Astrocyte (in vitro differentiated cells and primary cell): ENCODE measurements at regions not wholly inside any gene's neighbourhood (a gene's known extent, or its start where the extent isn't known, plus 50 kb on each side); places are given as distances from the start of the nearest gene placed in this dataset.

Source experiments
- DNase-seq: peaks from one replicate; pipeline ENCODE4 v3.0.0-alpha.2; 2010; ENCODE audit warnings: low read depth
- FAIRE-seq: peaks from 2 replicates; lab custom pipeline; 2011; peaks lifted over from hg19 to GRCh38; lab: Jason Lieb, UNC
- H2AFZ ChIP-seq: 2 replicates; pipeline ENCODE4 v1.6.0; 2012; ENCODE audit warnings: low read depth, low read length, inconsistent platforms
- H3K27ac ChIP-seq: 2 replicates; pipeline ENCODE4 v1.5.1; 2011; ENCODE audit warnings: low read depth, low read length, inconsistent platforms
- H3K27me3 ChIP-seq: 2 replicates; pipeline ENCODE4 v1.6.0; 2011; ENCODE audit warnings: low read length, inconsistent platforms; ENCODE audit not compliant: insufficient read depth
- H3K36me3 ChIP-seq: 2 replicates; pipeline ENCODE4 v1.5.1; 2011; ENCODE audit warnings: low read length, inconsistent platforms; ENCODE audit not compliant: insufficient read depth
- H3K4me1 ChIP-seq: 2 replicates; pipeline ENCODE4 v1.5.1; 2011; ENCODE audit warnings: low read length, inconsistent platforms; ENCODE audit not compliant: insufficient read depth
- H3K4me2 ChIP-seq: 2 replicates; pipeline ENCODE4 v1.6.0; 2012; ENCODE audit warnings: low read length, inconsistent platforms
- H3K4me3 ChIP-seq: 2 replicates; pipeline ENCODE4 v1.5.1; 2011; ENCODE audit warnings: low read depth, mild to moderate bottlenecking, low read length, inconsistent platforms; ENCODE audit not compliant: insufficient read depth
- H3K79me2 ChIP-seq: 2 replicates; pipeline ENCODE4 v1.6.0; 2012; ENCODE audit warnings: mild to moderate bottlenecking, low read length, inconsistent platforms; ENCODE audit not compliant: insufficient read depth
- H3K9ac ChIP-seq: 2 replicates; pipeline ENCODE4 v1.6.0; 2012; ENCODE audit warnings: mild to moderate bottlenecking, low read length, inconsistent platforms
- H3K9me3 ChIP-seq: 2 replicates; pipeline ENCODE4 v1.5.1; 2012; ENCODE audit warnings: low read depth, mild to moderate bottlenecking, low read length, inconsistent platforms; ENCODE audit not compliant: insufficient read depth
- H4K20me1 ChIP-seq: 2 replicates; pipeline ENCODE4 v1.6.0; 2012; ENCODE audit warnings: low read length, inconsistent platforms; ENCODE audit not compliant: insufficient read depth
- H3K27ac Mint-ChIP-seq: one replicate; pipeline ENCODE4 v1.8.0; 2021; ENCODE audit warnings: mild to moderate bottlenecking, mixed read lengths; ENCODE audit not compliant: unreplicated experiment
- H3K27me3 Mint-ChIP-seq: one replicate; pipeline ENCODE4 v1.8.0; 2021; ENCODE audit warnings: low read depth, mixed read lengths; ENCODE audit not compliant: unreplicated experiment
- H3K36me3 Mint-ChIP-seq: one replicate; pipeline ENCODE4 v1.8.0; 2021; ENCODE audit warnings: low read depth, mixed read lengths; ENCODE audit not compliant: unreplicated experiment
- H3K4me1 Mint-ChIP-seq: one replicate; pipeline ENCODE4 v1.8.0; 2021; ENCODE audit warnings: low read depth, mixed read lengths; ENCODE audit not compliant: unreplicated experiment
- H3K4me3 Mint-ChIP-seq: one replicate; pipeline ENCODE4 v1.8.0; 2021; ENCODE audit warnings: mild to moderate bottlenecking, moderate library complexity, mixed read lengths; ENCODE audit not compliant: unreplicated experiment
- H3K9me3 Mint-ChIP-seq: one replicate; pipeline ENCODE4 v1.8.0; 2021; ENCODE audit warnings: mild to moderate bottlenecking, mixed read lengths; ENCODE audit not compliant: unreplicated experiment
- EZH2 ChIP-seq: IDR thresholded peaks from 2 replicates; pipeline ENCODE4 v1.6.1; 2012; ENCODE audit warnings: mild to moderate bottlenecking, low read length, inconsistent platforms; ENCODE audit not compliant: insufficient read depth
- TF ChIP-seq, protein P1 (sequence below): IDR thresholded peaks from 2 replicates; pipeline ENCODE4 v1.5.1; 2011; ENCODE audit warnings: low read depth, mild to moderate bottlenecking, inconsistent platforms, low read length, moderate library complexity; ENCODE audit not compliant: insufficient read depth

DNA sequence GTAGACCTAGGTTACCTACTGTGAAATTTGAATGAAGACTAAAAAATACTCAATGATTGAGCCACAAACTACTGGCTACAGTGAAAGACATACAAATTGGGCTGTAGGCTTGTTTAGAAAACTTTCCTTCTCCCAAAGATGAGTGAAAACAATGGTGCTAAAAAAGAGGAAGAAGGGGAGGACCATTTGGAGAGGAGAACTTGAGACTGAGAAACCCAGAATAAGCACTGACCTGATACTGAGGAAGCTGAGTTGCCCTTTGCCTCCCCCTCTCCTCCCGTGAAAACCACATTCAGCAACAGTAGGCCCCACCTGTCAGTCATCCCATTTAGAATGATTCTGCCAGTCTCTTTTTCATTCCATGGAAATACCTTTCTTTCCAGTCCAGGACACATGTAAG lies 484.0 kb upstream of the TGFBR2 start:
- Histone ChIP-seq H3K9ac (no peak overlapping the region), H3K79me2 (no peaks in the 10 kb centered on the region), H3K4me3 (no peak overlapping the region), H3K4me1 (no peaks in the 10 kb centered on the region), H3K27me3 (no peaks in the 10 kb centered on the region), H3K9me3 (no peaks in the 10 kb centered on the region), H4K20me1 (no peaks in the 10 kb centered on the region), H3K27ac (no peak overlapping the region), H3K36me3 (no peaks in the 10 kb centered on the region), H2AFZ (no peak overlapping the region), H3K4me2 (no peak overlapping the region)
- Mint-ChIP-seq H3K36me3 (no peaks in the 10 kb centered on the region), H3K27ac (no peak overlapping the region), H3K4me1 (peaks cover 11% of the 10 kb centered on the region), H3K9me3 (peaks cover 7% of the 10 kb centered on the region), H3K27me3 (no peaks in the 10 kb centered on the region), H3K4me3 (no peak overlapping the region)
- FAIRE-seq, result peak; percentile 39
- TF ChIP-seq, protein P1, sequence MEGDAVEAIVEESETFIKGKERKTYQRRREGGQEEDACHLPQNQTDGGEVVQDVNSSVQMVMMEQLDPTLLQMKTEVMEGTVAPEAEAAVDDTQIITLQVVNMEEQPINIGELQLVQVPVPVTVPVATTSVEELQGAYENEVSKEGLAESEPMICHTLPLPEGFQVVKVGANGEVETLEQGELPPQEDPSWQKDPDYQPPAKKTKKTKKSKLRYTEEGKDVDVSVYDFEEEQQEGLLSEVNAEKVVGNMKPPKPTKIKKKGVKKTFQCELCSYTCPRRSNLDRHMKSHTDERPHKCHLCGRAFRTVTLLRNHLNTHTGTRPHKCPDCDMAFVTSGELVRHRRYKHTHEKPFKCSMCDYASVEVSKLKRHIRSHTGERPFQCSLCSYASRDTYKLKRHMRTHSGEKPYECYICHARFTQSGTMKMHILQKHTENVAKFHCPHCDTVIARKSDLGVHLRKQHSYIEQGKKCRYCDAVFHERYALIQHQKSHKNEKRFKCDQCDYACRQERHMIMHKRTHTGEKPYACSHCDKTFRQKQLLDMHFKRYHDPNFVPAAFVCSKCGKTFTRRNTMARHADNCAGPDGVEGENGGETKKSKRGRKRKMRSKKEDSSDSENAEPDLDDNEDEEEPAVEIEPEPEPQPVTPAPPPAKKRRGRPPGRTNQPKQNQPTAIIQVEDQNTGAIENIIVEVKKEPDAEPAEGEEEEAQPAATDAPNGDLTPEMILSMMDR, result no peak
- TF ChIP-seq EZH2, result no peak
- DNase-seq, result no peak

DNA sequence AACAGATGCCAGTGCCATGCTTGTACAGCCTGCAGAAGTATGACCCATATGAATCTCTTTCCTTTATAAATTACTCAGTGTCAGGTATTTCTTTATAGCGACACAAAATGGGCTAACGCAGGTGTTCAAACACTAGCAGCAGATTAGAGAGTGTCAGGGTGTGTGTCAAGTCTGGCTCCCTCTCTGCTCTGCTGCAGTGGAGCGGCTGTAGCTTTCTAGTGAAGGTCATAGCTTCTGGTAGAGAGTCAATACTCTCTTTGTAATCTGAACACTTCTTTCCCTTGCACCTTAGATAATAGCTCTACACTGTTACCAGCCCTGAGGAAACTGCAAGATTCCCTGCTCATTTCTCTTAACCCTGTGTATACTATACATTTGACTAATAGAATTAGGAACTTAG lies 483.2 kb upstream of the TGFBR2 start:
- no peaks in the 10 kb centered on the region for H3K9me3 ChIP-seq
- H3K79me2 ChIP-seq, result no peaks in the 10 kb centered on the region
- FAIRE-seq, result no peak
- peaks cover 11% of the 10 kb centered on the region for H3K4me1 Mint-ChIP-seq
- no peak overlapping the region for H3K4me3 ChIP-seq
- no peaks in the 10 kb centered on the region for H3K27me3 Mint-ChIP-seq
- H3K4me2 ChIP-seq, result no peak overlapping the region
- no peak for DNase-seq
- H3K27me3 ChIP-seq, result no peaks in the 10 kb centered on the region
- no peak overlapping the region for H2AFZ ChIP-seq
- no peaks in the 10 kb centered on the region for H3K36me3 ChIP-seq
- H3K36me3 Mint-ChIP-seq, result no peaks in the 10 kb centered on the region
- no peak overlapping the region for H3K27ac ChIP-seq
- no peak overlapping the region for H3K4me3 Mint-ChIP-seq
- TF ChIP-seq, protein P1, result no peak
- TF ChIP-seq EZH2, result no peak
- H3K27ac Mint-ChIP-seq, result no peak overlapping the region
- H3K9me3 Mint-ChIP-seq, result peaks cover 7% of the 10 kb centered on the region
- H3K4me1 ChIP-seq, result no peaks in the 10 kb centered on the region
- no peak overlapping the region for H3K9ac ChIP-seq
- no peaks in the 10 kb centered on the region for H4K20me1 ChIP-seq

DNA sequence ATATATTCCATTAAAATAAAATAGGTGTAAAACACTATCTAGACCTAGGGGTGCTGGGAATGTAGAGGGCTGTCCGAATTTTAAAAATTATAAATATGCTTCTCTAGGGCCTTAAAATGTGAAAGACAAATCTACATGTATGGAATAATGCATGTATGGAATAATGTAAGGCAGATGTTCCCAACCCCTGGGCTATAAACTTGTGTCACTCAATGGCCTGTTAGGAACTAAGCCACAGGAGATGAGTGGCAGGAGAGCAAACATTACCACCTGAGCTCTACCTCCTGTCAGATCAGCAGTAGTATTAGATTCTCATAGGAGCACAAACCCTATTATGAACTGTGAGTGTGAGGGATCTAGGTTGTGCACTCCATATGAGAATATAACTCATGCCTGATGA lies 482.6 kb upstream of the TGFBR2 start:
- Mint-ChIP-seq H3K9me3 (peaks cover 7% of the 10 kb centered on the region), H3K36me3 (no peaks in the 10 kb centered on the region), H3K4me3 (no peak overlapping the region), H3K27me3 (no peaks in the 10 kb centered on the region), H3K4me1 (peaks cover 11% of the 10 kb centered on the region), H3K27ac (no peak overlapping the region)
- Histone ChIP-seq H3K4me1 (no peaks in the 10 kb centered on the region), H3K27me3 (no peaks in the 10 kb centered on the region), H3K27ac (no peak overlapping the region), H3K79me2 (no peaks in the 10 kb centered on the region), H3K4me2 (no peak overlapping the region), H2AFZ (no peak overlapping the region), H3K36me3 (no peaks in the 10 kb centered on the region), H3K9me3 (no peaks in the 10 kb centered on the region), H3K4me3 (no peak overlapping the region), H4K20me1 (no peaks in the 10 kb centered on the region), H3K9ac (no peak overlapping the region)
- TF ChIP-seq, protein P1, result no peak
- TF ChIP-seq EZH2, result no peak
- DNase-seq (no peak), FAIRE-seq (no peak)
